ENCODE measurements at regions not wholly inside any gene's neighbourhood (a gene's known extent, or its start where the extent isn't known, plus 50 kb on each side); places are given as distances from the start of the nearest gene placed in this dataset.
"Not testable (repeated sequence)": the region's sequence is repeated elsewhere in the genome, so short reads cannot be mapped to it uniquely, and the experiment has no call there.

- TF ChIP-seq, protein P1, sequence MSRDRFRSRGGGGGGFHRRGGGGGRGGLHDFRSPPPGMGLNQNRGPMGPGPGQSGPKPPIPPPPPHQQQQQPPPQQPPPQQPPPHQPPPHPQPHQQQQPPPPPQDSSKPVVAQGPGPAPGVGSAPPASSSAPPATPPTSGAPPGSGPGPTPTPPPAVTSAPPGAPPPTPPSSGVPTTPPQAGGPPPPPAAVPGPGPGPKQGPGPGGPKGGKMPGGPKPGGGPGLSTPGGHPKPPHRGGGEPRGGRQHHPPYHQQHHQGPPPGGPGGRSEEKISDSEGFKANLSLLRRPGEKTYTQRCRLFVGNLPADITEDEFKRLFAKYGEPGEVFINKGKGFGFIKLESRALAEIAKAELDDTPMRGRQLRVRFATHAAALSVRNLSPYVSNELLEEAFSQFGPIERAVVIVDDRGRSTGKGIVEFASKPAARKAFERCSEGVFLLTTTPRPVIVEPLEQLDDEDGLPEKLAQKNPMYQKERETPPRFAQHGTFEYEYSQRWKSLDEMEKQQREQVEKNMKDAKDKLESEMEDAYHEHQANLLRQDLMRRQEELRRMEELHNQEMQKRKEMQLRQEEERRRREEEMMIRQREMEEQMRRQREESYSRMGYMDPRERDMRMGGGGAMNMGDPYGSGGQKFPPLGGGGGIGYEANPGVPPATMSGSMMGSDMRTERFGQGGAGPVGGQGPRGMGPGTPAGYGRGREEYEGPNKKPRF (IDR thresholded peaks at IDR 0.05; ENCODE audit: low read depth, low read length), result not testable (repeated sequence)
- not testable (repeated sequence) for TF ChIP-seq CTCF (IDR thresholded peaks at IDR 0.05 in 2 of 3, conservative IDR thresholded peaks at IDR 0.05 in 1 of 3; ENCODE audit: insufficient read depth in 2 of 3, low read depth in 1 of 3, low read length in 3 of 3); MCM2 (IDR thresholded peaks at IDR 0.05; ENCODE audit: low read depth); CEBPB (tag; IDR thresholded peaks at IDR 0.05); SIN3A (IDR thresholded peaks at IDR 0.05; ENCODE audit: borderline replicate concordance in 2 of 2, control insufficient read depth in 1 of 2, low read depth in 2 of 2, low read length in 2 of 2)
Measured at GRCh38 chr15:44860168-44860567, 96.3 kb upstream of the TERB2 start.

Data from K562 (cell line).